HL-60 (cell line): ENCODE measurements at regions not wholly inside any gene's neighbourhood (a gene's known extent, or its start where the extent isn't known, plus 50 kb on each side); places are given as distances from the start of the nearest gene placed in this dataset.

Experiments used
- DNase-seq, 2 experiments: peaks; one replicate each; pipeline ENCODE4 v3.0.0-alpha.2; 2010 to 2020; ENCODE audit warnings: low read depth in 1 of 2, low spot score in 1 of 2
- H3K27ac ChIP-seq: fragments of 250-450 bp; sonication (Bioruptor Pico); replicated peaks from 2 replicates; pipeline ENCODE4 v1.5.1; 2020; ENCODE audit warnings: mild to moderate bottlenecking, moderate library complexity
- H3K27me3 ChIP-seq: fragments of 250-450 bp; sonication (Bioruptor Pico); 2 replicates; pipeline ENCODE4 v1.5.1; 2021; ENCODE audit warnings: mild to moderate bottlenecking, moderate library complexity; ENCODE audit not compliant: insufficient read depth, poor library complexity, severe bottlenecking
- H3K4me3 ChIP-seq: replicated peaks from 2 replicates; pipeline ENCODE4 v1.5.1; 2011; ENCODE audit warnings: mild to moderate bottlenecking, control low read depth, low read length; ENCODE audit not compliant: insufficient read depth
- CTCF ChIP-seq: IDR thresholded peaks from one replicate; pipeline ENCODE4 v1.5.1; 2011; ENCODE audit warnings: low read length, control low read depth, inconsistent platforms; ENCODE audit not compliant: insufficient read depth
- GABPA ChIP-seq: IDR thresholded peaks from 2 replicates; pipeline ENCODE4 v1.6.1; 2012; ENCODE audit warnings: low read depth
- POLR2AphosphoS5 ChIP-seq: IDR thresholded peaks from 2 replicates; pipeline ENCODE4 v1.6.1; 2012; ENCODE audit warnings: low read depth
- REST ChIP-seq: IDR thresholded peaks from 2 replicates; pipeline ENCODE4 v1.6.1; 2012; ENCODE audit warnings: low read depth; ENCODE audit not compliant: insufficient replicate concordance
- SPI1 ChIP-seq: IDR thresholded peaks from 2 replicates; pipeline ENCODE4 v1.6.1; 2012; ENCODE audit warnings: low read depth, mild to moderate bottlenecking, borderline replicate concordance

GRCh38 chrX:10325611-10326010 is 168.8 kb downstream of the CLCN4 start:
- H3K27me3 ChIP-seq = peaks cover 4% of the 10 kb centered on the region
- no peak for TF ChIP-seq POLR2AphosphoS5
- TF ChIP-seq GABPA = no peak
- TF ChIP-seq REST = no peak
- no peak for TF ChIP-seq CTCF
- TF ChIP-seq SPI1 = no peak
- H3K27ac ChIP-seq = no peak overlapping the region
- no peak for DNase-seq
- H3K4me3 ChIP-seq = no peak overlapping the region

GRCh38 chrX:10326578-10326977 is 169.8 kb downstream of the CLCN4 start:
- no peak for TF ChIP-seq REST
- Histone ChIP-seq H3K27ac (no peak overlapping the region), H3K4me3 (no peak overlapping the region), H3K27me3 (peaks cover 4% of the 10 kb centered on the region)
- peak in 1 of 2 experiments; percentile 7 for DNase-seq

- Histone ChIP-seq H3K27ac (no peak overlapping the region), H3K4me3 (no peak overlapping the region), H3K27me3 (peaks cover 4% of the 10 kb centered on the region)
- no peak for DNase-seq
- TF ChIP-seq REST = no peak
Measured at GRCh38 chrX:10327651-10328050, 170.9 kb downstream of the CLCN4 start.

- Histone ChIP-seq H3K27ac (no peak overlapping the region), H3K27me3 (peaks cover 4% of the 10 kb centered on the region), H3K4me3 (no peak overlapping the region)
- TF ChIP-seq REST = no peak
- TF ChIP-seq POLR2AphosphoS5 = no peak
- no peak for TF ChIP-seq SPI1
- TF ChIP-seq GABPA = no peak
- TF ChIP-seq CTCF = no peak
- DNase-seq = peak in 1 of 2 experiments; percentile 19
Measured at GRCh38 chrX:10329984-10330383, 173.2 kb downstream of the CLCN4 start.
